ENCODE measurements at regions not wholly inside any gene's neighbourhood (a gene's known extent, or its start where the extent isn't known, plus 50 kb on each side); places are given as distances from the start of the nearest gene placed in this dataset.

GRCh38 chr6:9890893-9891292 is 524.0 kb downstream of the TFAP2A start:
- Histone ChIP-seq H3K27ac (ENCODE audit: low read depth) (no peak overlapping the region), H3K4me3 (ENCODE audit: low read depth, low read length) (no peak overlapping the region), H3K4me1 (ENCODE audit: insufficient read depth) (no peaks in the 10 kb centered on the region), H3K36me3 (ENCODE audit: insufficient read depth) (no peaks in the 10 kb centered on the region)
- 80% methylated on average over 4 of the region's 4 CpGs for WGBS
- DNase-seq (ENCODE audit: extremely low spot score), result no peak

- Histone ChIP-seq H3K36me3 (ENCODE audit: insufficient read depth) (no peaks in the 10 kb centered on the region), H3K27ac (ENCODE audit: low read depth) (no peak overlapping the region), H3K4me1 (ENCODE audit: insufficient read depth) (no peaks in the 10 kb centered on the region), H3K4me3 (ENCODE audit: low read depth, low read length) (no peak overlapping the region)
- no peak for DNase-seq (ENCODE audit: extremely low spot score)
- WGBS, result 86% methylated on average over 3 of the region's 3 CpGs
Measured at GRCh38 chr6:9890469-9890868, 524.4 kb downstream of the TFAP2A start.

- no peaks in the 10 kb centered on the region for H3K4me1 ChIP-seq (ENCODE audit: insufficient read depth)
- WGBS, result 28% methylated on average over 1 of the region's 1 CpG
- DNase-seq (ENCODE audit: extremely low spot score), result no peak
- H3K36me3 ChIP-seq (ENCODE audit: insufficient read depth), result no peaks in the 10 kb centered on the region
- no peak overlapping the region for H3K4me3 ChIP-seq (ENCODE audit: low read depth, low read length)
- no peak overlapping the region for H3K27ac ChIP-seq (ENCODE audit: low read depth)
Measured at GRCh38 chr6:9878535-9878934, 536.3 kb downstream of the TFAP2A start.

GRCh38 chr6:9875605-9876353 is 539.1 kb downstream of the TFAP2A start:
- Histone ChIP-seq H3K27ac (ENCODE audit: low read depth) (no peak overlapping the region), H3K4me3 (ENCODE audit: low read depth, low read length) (no peak overlapping the region), H3K36me3 (ENCODE audit: insufficient read depth) (no peaks in the 10 kb centered on the region), H3K4me1 (ENCODE audit: insufficient read depth) (no peaks in the 10 kb centered on the region)
- DNase-seq (ENCODE audit: extremely low spot score), result no peak
- 41% methylated on average over 4 of the region's 4 CpGs for WGBS

- no peak overlapping the region for H3K4me3 ChIP-seq (ENCODE audit: low read depth, low read length)
- no peaks in the 10 kb centered on the region for H3K4me1 ChIP-seq (ENCODE audit: insufficient read depth)
- no peak overlapping the region for H3K27ac ChIP-seq (ENCODE audit: low read depth)
- 89% methylated on average over 2 of the region's 2 CpGs for WGBS
- DNase-seq (ENCODE audit: extremely low spot score), result no peak
- no peaks in the 10 kb centered on the region for H3K36me3 ChIP-seq (ENCODE audit: insufficient read depth)
Measured at GRCh38 chr6:9862603-9863167, 552.2 kb downstream of the TFAP2A start.

GRCh38 chr6:9851541-9852380 is 563.1 kb downstream of the TFAP2A start:
- no peaks in the 10 kb centered on the region for H3K36me3 ChIP-seq (ENCODE audit: insufficient read depth)
- H3K4me3 ChIP-seq (ENCODE audit: low read depth, low read length), result no peak overlapping the region
- WGBS, result 76% methylated on average over 9 of the region's 9 CpGs
- H3K4me1 ChIP-seq (ENCODE audit: insufficient read depth), result no peaks in the 10 kb centered on the region
- no peak overlapping the region for H3K27ac ChIP-seq (ENCODE audit: low read depth)
- no peak for DNase-seq (ENCODE audit: extremely low spot score)

- Histone ChIP-seq H3K36me3 (ENCODE audit: insufficient read depth) (no peaks in the 10 kb centered on the region), H3K27ac (ENCODE audit: low read depth) (no peak overlapping the region), H3K4me3 (ENCODE audit: low read depth, low read length) (no peak overlapping the region), H3K4me1 (ENCODE audit: insufficient read depth) (no peaks in the 10 kb centered on the region)
- WGBS, result 50% methylated on average over 2 of the region's 2 CpGs
- DNase-seq (ENCODE audit: extremely low spot score), result no peak
Measured at GRCh38 chr6:9851006-9851405, 563.9 kb downstream of the TFAP2A start.

- Histone ChIP-seq H3K4me3 (ENCODE audit: low read depth, low read length) (no peak overlapping the region), H3K4me1 (ENCODE audit: insufficient read depth) (no peaks in the 10 kb centered on the region), H3K27ac (ENCODE audit: low read depth) (no peak overlapping the region), H3K36me3 (ENCODE audit: insufficient read depth) (no peaks in the 10 kb centered on the region)
- no peak for DNase-seq (ENCODE audit: extremely low spot score)
- WGBS, result 75% methylated on average over 1 of the region's 1 CpG
Measured at GRCh38 chr6:9848094-9848493, 566.8 kb downstream of the TFAP2A start.

- Histone ChIP-seq H3K27ac (ENCODE audit: low read depth) (no peak overlapping the region), H3K36me3 (ENCODE audit: insufficient read depth) (no peaks in the 10 kb centered on the region), H3K4me3 (ENCODE audit: low read depth, low read length) (no peak overlapping the region), H3K4me1 (ENCODE audit: insufficient read depth) (no peaks in the 10 kb centered on the region)
- WGBS, result 35% methylated on average over 9 of the region's 9 CpGs
- DNase-seq (ENCODE audit: extremely low spot score), result no peak
Measured at GRCh38 chr6:9841886-9842725, 572.8 kb downstream of the TFAP2A start.

GRCh38 chr6:9834233-9834632 is 580.6 kb downstream of the TFAP2A start:
- Histone ChIP-seq H3K27ac (ENCODE audit: low read depth) (no peak overlapping the region), H3K4me3 (ENCODE audit: low read depth, low read length) (no peak overlapping the region), H3K4me1 (ENCODE audit: insufficient read depth) (no peaks in the 10 kb centered on the region), H3K36me3 (ENCODE audit: insufficient read depth) (no peaks in the 10 kb centered on the region)
- DNase-seq (ENCODE audit: extremely low spot score), result no peak
- WGBS, result 50% methylated on average over 4 of the region's 4 CpGs

GRCh38 chr6:9831783-9832182 is 583.1 kb downstream of the TFAP2A start:
- H3K36me3 ChIP-seq (ENCODE audit: insufficient read depth), result no peaks in the 10 kb centered on the region
- H3K27ac ChIP-seq (ENCODE audit: low read depth), result no peak overlapping the region
- no peak for DNase-seq (ENCODE audit: extremely low spot score)
- H3K4me1 ChIP-seq (ENCODE audit: insufficient read depth), result no peaks in the 10 kb centered on the region
- no peak overlapping the region for H3K4me3 ChIP-seq (ENCODE audit: low read depth, low read length)

GRCh38 chr6:9830808-9831207 is 584.1 kb downstream of the TFAP2A start:
- H3K27ac ChIP-seq (ENCODE audit: low read depth), result no peak overlapping the region
- no peak overlapping the region for H3K4me3 ChIP-seq (ENCODE audit: low read depth, low read length)
- no peaks in the 10 kb centered on the region for H3K4me1 ChIP-seq (ENCODE audit: insufficient read depth)
- no peaks in the 10 kb centered on the region for H3K36me3 ChIP-seq (ENCODE audit: insufficient read depth)
- WGBS, result 23% methylated on average over 2 of the region's 2 CpGs
- DNase-seq (ENCODE audit: extremely low spot score), result no peak

GRCh38 chr6:9825526-9825925 is 589.3 kb downstream of the TFAP2A start:
- no peak for DNase-seq (ENCODE audit: extremely low spot score)
- Histone ChIP-seq H3K4me3 (ENCODE audit: low read depth, low read length) (no peak overlapping the region), H3K4me1 (ENCODE audit: insufficient read depth) (no peaks in the 10 kb centered on the region), H3K36me3 (ENCODE audit: insufficient read depth) (no peaks in the 10 kb centered on the region), H3K27ac (ENCODE audit: low read depth) (no peak overlapping the region)
- WGBS, result 86% methylated on average over 4 of the region's 4 CpGs
